ENCODE measurements at regions not wholly inside any gene's neighbourhood (a gene's known extent, or its start where the extent isn't known, plus 50 kb on each side); places are given as distances from the start of the nearest gene placed in this dataset.
"Not testable (repeated sequence)": the region's sequence is repeated elsewhere in the genome, so short reads cannot be mapped to it uniquely, and the experiment has no call there.

DNA sequence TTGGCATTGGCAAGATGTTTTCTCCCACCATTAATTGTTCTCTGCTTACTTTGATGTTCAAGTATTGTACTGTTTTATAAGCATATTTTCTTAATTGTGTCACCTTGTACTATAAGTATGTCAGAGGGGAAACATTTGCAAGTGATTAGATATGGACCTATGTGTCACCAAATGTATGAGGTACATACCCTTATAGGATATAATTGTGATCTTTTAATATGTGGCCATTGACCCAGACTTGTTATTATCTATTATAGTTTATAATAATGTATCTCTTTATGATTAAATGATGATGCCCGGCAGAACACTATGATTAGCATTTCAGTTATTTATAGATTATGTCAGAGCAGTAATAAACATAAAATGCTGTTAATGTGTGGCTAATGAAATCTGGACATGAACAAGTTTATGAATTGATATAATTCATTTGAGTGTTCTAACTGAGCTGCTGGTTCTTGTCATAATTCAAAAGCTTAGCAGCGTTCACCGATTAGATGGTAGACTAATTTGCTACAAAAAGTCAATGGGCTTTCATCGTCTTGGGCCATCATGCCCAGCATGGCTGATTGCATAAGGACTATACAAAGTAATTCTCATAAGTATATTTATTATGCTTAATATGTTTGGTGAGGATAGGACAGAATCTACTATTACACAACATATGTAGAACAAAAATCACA is 480.9 kb upstream of the FANCL start:
- no peak for DNase-seq

DNA sequence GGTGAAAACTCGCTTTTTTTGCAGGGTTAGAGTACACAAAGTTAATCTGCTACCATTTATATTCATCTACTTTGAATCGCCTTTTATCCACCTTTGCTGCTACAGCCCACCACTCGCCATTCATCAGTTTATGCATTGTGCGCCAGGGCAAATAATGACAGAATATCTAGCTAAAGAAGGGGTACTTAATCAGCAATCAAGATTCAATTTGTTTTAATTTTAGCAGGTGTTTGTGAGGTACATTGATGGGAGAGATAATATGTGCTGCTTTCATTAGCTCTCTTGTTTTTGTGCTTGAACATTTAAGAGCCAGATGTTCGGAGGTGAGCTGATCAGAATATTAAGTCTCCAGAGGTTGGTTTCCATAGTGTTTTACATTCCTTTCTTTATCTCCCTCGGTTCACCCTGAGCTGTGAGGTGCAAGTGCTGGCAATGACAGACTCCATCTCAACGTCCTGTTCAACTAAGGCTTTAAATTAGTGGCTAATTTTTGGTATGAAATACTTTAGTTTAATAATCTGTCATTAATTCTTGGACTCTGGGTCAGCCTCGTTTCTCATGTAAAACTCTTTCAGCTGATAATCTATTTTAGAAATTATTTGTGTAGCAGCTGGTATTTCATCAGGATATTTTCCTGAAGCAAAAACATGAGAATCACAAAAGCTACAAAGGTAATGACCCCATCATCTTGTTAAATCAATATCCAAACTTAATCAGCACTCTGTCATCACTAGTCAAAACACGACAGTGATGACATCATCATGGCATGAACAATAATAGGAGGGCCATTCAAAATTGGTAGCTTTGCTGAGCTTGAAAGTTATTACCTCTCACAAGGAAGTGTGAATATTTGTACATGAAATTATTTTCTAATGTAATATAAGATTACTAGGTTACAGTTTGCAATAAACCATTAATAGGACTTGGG is 479.9 kb upstream of the FANCL start:
- DNase-seq, result no peak

DNA sequence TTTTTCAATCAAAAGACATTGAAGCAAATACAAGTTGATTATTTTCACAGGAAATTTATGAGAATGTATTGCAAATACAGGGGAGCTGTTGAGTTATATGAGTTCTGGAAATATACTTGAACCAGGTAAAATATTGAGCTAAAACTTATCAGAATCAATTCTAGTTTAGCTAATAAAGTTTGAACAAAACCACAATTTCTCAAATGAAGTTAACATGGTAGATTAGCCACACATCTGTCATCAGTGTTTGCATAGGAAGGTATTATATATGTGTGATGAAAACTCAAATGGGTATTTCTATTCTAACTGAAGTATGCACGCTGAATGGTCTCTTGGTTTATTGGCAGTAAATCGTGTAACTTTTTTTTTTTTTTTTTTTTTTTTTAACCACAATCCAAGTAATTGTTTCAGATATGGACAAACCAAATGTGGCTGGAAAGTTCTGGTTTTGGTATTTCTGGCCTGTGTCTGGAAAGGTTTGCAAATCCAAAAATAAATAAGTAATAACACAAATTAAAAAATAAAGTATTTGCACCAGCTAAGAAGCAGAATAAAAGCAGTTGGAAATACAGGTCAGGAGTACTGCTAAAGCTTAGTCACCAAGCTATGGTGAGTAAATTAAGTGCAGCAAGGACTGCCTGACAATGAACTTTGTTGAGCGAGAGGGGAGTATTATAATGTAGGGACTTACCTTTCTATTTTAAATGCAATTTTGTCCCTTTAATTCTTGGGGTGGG is 479.1 kb upstream of the FANCL start:
- no peak for DNase-seq

DNA sequence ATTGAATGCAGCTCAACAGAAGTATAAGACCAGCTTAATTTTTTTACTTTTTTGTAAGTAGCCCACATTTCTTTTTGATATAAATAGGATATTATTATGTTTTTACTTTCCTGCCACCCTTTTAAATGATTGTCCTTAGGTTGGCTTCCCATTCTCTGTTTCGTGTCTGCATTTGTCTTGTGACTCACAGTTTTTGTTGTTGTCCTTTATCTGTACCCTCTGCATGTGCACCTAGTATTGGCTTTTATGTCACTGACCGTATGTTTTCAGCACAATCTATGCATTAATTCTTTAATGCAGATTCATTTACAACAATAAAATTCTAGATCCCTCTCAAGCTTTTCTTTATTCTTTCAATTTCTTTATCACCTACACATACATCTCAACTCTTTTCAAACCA is 474.2 kb upstream of the FANCL start:
- DNase-seq, result no peak

DNA sequence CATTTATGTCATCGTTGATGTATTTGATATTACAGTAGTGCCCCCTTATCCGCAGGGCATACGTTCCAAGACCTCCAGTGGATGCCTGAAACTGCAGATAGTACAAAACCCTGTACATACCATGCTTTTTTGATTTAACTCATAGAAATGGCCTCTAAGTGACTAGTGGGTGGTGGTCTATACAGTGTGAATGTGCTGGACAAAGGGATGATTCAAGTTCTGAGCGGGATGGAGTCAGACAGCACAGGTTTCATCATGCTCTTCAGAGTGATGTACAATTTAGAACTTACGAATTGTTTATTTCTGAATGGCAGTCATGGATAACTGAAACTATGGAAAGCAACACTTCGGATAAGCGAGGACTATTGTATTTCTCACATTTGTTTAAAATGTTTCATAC is 473.1 kb upstream of the FANCL start:
- no peak for DNase-seq

DNA sequence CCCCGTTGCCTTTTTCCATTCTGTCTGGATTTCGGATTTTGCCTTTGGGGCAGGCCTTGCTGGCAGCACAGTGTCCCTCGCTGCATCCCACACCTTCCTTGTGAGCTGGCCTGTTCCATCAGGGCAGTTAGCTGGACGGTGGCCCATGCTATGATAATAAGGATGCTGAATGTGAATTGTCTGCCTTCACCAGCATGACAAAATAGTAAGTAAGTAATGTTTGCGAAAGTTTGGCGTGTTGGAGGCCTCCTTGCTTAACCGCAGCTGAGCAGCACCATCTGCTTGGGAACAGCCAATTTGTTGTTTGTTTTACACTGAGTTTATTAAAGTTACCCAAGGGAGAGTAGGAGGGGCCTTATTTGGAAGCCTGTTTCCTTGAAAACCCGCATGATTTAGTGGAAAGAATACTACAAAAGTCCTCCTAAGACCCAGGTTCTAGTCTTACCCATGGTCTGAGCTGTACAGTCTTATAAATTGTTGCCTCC is 469.7 kb upstream of the FANCL start:
- DNase-seq, result no peak

DNA sequence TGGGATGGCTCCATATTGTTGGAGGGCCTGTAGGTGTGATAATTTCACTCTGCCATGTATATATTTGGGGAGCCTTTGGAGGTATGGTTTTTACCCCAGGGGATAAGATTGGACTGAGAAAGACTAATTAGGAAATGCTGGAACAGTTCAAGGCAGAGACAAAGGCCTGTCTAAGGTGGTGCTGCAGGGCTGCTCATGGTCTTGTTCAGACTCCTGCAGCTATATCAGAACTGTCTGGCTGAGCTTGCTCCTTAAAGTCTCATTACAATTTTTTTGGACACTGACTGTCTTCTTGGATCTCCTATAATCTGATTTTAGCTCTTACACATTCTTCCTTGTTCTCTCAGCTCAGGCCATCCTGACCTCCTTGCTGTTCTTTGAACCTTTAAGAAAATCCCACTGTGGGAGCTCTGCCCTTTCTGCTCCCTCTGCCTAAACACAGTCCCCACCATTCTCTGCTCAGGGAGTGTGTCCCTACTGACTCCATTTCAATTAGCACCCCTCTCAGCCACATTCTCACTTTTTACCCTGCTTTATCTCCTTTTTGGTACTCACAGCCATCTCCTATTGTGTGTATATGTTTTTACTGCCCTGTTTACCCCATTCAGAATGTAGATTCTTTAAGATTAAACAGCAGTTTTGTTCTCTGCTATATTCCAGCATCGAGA is 468.7 kb upstream of the FANCL start:
- DNase-seq, result no peak

DNA sequence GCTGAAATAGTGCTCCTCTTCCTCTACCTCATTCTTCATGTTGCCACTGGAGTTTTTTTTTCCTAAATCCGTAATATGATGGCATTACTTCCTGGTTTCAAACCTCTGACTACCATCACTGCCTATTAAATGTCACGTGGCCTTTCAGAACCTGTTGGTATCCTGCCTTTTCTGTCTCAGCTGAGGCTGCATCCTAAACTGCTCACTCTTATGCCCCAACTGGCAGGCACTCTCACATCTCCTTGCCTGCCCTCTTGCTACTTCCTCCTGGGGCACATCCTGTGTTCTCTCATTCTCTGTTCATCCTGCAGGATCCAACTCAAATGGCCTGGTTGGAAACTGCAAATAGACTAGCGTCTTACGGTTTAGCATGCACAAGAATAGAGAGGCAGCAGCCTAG is 468.1 kb upstream of the FANCL start:
- no peak for DNase-seq

DNA sequence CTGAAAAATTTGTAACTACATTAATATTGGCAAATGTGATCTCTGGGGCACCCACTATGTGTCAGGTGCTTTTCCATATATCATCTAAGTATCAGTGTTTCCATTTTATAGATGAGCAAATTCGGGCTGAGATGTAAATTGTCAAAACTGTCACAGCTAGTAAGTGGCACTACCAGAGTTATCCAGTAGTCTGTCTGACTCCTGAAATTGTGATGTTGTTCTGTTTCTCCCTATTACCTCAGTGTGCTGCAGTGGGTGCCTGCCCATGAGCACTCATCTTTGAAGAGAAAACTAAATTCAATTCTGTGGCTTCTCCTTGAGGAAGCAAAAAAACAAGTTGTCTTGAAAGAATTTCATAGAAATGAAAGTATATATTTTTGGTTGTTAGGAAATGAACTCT is 467.4 kb upstream of the FANCL start:
- DNase-seq, result no peak

DNA sequence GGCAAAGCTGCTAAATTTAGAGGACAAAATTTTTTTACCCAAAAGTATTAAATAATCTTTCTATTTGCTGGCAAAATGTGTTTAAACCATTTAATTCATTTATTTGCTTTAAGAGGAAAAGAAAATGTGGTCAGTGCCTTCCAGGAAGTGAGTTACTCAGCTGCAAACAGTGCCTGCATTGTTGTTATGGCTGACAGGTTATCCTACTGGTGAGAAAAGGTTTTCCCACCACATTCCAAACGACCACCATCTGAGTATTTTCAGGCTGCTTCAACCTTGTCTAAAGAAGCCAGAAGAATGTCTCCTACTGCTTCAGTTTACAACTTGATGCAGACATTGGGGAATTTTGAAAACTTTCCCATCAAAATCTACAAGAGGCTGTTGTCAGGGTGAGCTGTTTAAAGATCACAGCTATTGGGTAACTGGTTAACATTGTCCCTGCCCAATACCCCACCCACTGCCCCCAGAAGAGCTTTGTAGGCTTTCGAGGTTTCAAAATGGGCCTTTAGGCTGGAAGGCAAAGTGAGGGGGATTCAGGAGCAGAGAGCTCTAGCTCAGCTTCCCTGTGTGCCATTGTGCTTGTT is 461.3 kb upstream of the FANCL start:
- peak; percentile 10 for DNase-seq

DNA sequence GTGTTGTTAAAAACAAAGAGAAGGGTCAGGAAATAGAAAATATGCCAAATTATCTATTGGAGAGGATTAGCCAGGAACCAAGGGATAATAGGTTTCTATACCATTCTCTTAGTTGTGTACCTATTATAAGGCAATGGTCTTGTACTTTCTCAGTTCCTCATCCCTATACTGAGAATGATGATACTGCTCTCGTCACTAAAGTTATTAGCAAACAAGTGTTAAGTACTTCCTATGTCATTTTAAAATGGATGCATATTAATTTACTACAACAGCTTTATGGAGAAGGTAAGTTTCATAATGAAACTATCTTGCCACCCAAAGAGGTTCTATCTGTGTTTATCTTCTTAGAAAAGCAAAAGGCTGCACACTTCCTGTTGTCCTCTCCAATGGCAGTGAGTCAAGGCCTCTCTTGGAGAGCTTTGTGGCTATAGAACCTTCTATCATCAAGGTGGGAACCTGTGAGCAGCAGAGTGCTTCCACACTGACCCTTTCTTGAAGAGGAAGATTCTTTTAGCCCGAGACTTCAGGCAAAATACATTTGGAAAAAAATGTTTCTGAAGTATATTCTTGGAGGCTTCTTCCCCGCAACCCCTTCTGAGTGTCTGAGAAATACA is 460.7 kb upstream of the FANCL start:
- no peak for DNase-seq

DNA sequence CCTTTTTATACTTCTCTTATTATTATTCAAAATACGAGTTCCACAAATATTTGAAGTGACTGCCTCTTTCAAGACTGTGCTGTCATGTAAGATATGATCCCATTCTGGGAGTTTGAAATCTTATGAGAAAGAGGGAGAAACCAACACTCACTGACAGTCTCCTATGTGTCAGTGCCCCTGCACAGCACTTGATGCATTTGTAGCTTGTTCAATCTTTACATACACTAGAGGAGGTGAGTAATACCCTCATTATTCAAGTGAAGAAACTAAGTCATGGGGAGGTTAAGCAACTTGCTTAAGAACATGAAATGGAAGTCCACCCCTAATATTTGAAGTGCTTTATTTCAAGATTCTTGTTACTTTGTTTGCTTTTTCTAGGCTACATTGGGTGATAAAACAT is 459.5 kb upstream of the FANCL start:
- DNase-seq, result no peak

DNA sequence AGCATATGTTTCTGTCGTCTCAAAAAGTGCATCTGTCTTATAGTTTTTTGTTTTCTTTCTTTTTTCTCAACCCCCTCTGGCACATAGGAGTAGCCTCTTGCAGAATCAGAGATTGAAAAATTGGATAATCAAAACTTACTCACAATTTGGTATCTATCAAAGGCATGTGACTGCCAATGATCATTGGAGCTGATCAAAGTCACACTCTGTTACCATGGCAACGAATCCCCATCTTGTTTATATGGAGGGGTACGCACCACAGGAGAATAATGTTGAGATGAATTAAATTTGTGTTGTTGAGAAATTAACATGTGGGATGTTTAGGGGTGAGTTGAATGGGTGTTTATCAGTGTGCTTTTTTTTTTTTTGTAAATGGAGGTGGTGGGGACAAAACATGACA is 458.3 kb upstream of the FANCL start:
- DNase-seq, result no peak

DNA sequence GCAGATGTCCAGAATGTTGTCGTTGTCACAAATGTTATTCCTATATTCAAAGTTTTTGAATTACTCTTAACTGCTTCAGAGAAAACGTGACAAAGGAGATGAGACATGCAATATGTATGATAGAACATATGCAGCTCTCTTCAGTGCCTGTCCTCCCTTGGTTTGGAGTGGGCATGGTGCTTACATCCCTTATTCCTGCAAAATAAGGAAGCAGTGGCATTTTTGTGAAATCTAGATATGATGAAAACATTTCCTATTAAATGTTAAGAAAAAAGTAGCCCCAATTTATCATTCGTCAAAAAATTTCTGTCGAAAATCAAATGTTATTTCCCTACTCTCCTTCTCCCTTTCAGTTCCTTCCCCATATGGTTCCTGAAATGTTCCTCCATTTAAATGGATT is 457.5 kb upstream of the FANCL start:
- DNase-seq, result no peak

DNA sequence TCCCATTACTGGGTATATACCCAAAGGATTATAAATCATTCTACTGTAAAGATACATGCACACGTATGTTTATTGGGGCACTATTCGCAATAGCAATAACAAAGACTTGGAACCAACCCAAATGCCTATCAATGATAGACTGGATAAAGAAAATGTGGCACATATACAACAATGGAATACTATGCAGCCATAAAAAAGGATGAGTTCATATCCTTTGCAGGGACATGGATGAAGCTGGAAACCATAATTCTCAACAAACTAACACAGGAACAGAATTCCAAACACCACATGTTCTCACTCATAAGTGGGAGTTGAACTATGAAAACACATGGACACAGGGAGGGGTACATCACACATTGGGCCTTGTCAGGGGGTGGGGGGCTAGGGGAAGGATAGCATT is 453.0 kb upstream of the FANCL start:
- DNase-seq, result not testable (repeated sequence)

DNA sequence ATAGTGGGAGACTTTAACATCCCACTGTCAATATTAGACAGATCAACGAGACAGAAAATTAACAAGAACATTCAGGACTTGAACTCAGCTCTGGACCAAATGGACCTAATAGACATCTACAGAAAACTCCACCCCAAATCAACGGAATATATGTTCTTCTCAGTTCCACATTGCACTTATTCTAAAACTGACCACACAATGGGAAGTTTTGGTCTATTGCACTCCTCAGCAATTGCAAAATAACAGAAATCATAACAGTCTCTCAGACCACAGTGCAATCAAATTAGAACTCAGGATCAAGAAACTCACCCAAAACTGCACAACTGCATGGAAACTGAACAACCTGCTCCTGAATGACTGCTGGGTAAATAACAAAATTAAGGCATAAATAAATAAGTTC is 449.9 kb upstream of the FANCL start:
- DNase-seq, result not testable (repeated sequence)

DNA sequence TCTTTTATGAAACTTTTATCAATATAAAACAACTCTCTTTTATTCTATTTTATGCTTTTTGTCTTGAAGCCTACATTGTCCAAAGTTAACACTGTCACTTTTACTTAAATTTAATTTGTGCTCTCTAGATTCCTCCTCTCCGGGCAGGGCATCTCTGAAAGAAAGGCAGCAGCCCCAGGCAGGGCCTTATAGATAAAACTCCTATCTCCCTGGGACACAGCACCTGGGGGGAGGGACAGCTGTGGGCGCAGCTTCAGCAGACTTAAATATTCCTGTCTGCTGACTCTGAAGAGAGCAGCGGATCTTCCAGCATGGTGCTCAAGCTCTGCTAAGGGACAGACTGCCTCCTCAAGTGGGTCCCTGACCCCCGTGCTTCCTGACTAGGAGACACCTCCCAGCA is 447.7 kb upstream of the FANCL start:
- DNase-seq, result no peak

DNA sequence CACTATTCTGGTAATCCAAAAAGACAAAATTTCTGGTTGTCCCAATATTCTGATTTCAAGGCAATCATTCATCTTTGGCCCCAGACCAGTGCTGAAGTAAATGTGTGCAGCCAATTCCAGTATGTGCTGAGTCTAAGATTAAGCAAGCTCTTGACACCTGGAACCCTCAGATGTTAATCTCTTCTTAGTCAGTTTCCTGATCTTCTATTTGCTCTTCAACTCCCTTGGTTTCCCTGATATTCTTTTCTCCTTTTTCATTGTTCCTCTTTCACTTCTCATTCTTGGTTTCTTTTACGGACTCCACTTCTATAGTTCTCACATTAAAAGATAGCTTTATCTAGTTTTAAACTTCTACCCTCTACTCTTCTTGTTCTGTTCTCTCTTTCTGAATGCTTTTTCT is 445.7 kb upstream of the FANCL start:
- no peak for DNase-seq

DNA sequence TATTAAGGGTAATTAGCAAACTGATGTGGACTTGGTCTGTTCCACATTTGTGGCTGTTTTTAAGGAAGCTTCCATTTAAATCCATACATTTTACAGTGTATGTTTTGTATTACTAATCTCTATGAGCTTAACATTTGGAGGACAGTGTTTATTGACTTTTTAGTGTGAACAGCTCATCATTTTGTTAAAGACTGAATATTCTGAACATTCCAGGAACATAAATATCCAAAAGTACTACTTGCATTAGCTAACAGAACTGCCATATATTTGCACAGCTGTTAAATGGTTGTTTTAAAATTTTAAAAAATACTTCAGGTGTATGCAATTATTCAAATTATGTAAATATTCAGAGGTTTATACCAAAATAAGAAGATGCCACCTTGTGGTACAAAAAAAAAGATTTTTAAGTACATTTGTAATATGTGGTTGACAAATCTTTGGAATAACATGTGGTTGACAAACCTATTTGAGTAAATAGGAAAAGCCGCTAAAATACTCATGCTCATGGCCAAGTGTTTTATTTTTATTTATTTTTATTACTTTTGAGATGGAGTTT is 439.7 kb upstream of the FANCL start:
- no peak for DNase-seq

DNA sequence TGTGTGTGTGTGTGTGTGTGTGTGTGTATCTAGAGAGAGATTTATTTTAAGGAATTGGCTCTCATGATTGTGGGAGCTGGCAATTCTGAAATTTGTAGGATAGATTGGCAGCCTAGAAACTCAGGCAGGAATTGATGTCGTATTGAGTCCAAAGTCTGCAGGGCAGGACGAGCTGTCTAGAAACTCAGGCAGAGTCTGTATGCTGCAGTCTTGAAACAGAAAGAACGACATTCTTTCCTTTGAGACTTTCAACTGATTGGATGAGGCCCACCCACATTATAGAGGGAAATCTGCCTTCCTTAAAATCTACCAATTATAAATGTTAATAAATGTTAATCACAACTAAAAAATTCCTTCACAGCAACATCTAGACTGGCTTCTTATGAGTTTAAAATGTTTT is 436.6 kb upstream of the FANCL start:
- DNase-seq, result no peak

DNA sequence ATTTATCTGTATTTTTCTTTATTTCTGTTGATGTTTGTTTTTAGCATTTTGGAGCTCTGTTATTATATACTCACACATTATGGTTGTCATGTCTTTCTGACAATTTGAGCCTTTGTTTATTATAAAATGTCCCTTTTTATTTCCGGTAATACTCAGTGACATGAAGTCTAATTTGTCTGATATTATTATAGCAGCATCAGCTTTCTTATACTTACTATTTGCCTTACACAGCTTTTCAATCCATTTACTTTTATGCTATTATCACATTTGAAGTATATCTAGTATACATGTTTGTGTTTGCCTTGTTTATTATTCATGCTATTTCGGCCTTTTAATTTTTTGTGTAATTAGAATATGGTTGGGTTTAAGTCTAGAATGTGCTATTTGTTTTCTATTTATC is 430.6 kb upstream of the FANCL start:
- no peak for DNase-seq

DNA sequence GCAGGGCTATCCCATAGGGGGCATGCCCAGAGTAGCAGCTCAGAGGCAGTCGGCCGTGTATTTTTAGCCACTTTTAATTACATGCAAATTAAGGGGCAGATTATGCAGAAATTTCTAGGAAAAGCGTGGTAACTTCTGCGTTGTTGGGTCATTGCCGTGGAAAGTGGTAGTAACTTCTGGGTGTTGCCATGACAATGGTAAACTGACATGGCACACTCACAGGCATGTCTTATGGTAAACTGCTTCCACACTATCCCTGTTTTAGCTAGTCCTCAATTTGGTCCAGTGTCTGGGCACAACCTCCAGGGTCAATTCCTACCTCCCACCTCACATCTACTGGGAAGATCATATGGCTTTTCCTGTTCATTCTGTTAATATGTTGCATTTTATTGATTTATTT is 428.9 kb upstream of the FANCL start:
- no peak for DNase-seq
